Suprapubic skin (tissue), 3 donors: ENCODE measurements at regions not wholly inside any gene's neighbourhood (a gene's known extent, or its start where the extent isn't known, plus 50 kb on each side); places are given as distances from the start of the nearest gene placed in this dataset.

Experiments used
- CTCF ChIP-seq, 2 donors: fragments of 200-600 bp in 1 of 2; fragments of 450-650 bp in 1 of 2; sonication (generic) in 1 of 2; IDR thresholded peaks; one replicate each; pipeline ENCODE4 v1.5.1; 2016 to 2019; ENCODE audit warnings: antibody characterized with exemption in 2 of 2, mild to moderate bottlenecking in 1 of 2, moderate library complexity in 1 of 2
- POLR2A ChIP-seq, 2 donors: fragments of 450-650 bp; IDR thresholded peaks; one replicate each; pipeline ENCODE4 v1.6.1; 2017; ENCODE audit warnings: antibody characterized with exemption in 2 of 2, mild to moderate bottlenecking in 2 of 2, moderate library complexity in 2 of 2

- TF ChIP-seq POLR2A (IDR thresholded peaks at IDR 0.05) (no peak), CTCF (IDR thresholded peaks at IDR 0.05) (no peak)
Measured at GRCh38 chr10:43773736-43774135, 125.1 kb upstream of the ZNF32 start.
